HuH-7.5 (cell line): ENCODE measurements at regions not wholly inside any gene's neighbourhood (a gene's known extent, or its start where the extent isn't known, plus 50 kb on each side); places are given as distances from the start of the nearest gene placed in this dataset.
"Not testable (repeated sequence)": the region's sequence is repeated elsewhere in the genome, so short reads cannot be mapped to it uniquely, and the experiment has no call there.

Experiments used
- DNase-seq: peaks from one replicate; pipeline ENCODE4 v3.0.0; 2011; ENCODE audit warnings: low spot score

GRCh38 chr15:36406366-36406765 lies 173.1 kb upstream of the CDIN1 start:
- DNase-seq, result no peak

GRCh38 chr15:36406911-36407310 lies 172.5 kb upstream of the CDIN1 start:
- DNase-seq, result no peak

GRCh38 chr15:36407647-36408046 lies 171.8 kb upstream of the CDIN1 start:
- no peak for DNase-seq

- no peak for DNase-seq
Observed at GRCh38 chr15:36409819-36410218, 169.6 kb upstream of the CDIN1 start.

- DNase-seq, result no peak
Observed at GRCh38 chr15:36414670-36415069, 164.8 kb upstream of the CDIN1 start.

- no peak for DNase-seq
Observed at GRCh38 chr15:36415643-36416042, 163.8 kb upstream of the CDIN1 start.

GRCh38 chr15:36422631-36423030 lies 156.8 kb upstream of the CDIN1 start:
- DNase-seq, result no peak

GRCh38 chr15:36426691-36427090 lies 152.7 kb upstream of the CDIN1 start:
- DNase-seq, result no peak

- DNase-seq, result no peak
Observed at GRCh38 chr15:36428102-36428845, 151.2 kb upstream of the CDIN1 start.

GRCh38 chr15:36429707-36430106 lies 149.7 kb upstream of the CDIN1 start:
- DNase-seq, result no peak

- no peak for DNase-seq
Observed at GRCh38 chr15:36430280-36430679, 149.1 kb upstream of the CDIN1 start.

- DNase-seq, result no peak
Observed at GRCh38 chr15:36430726-36431265, 148.6 kb upstream of the CDIN1 start.

GRCh38 chr15:36432161-36432560 lies 147.3 kb upstream of the CDIN1 start:
- DNase-seq, result no peak

GRCh38 chr15:36434177-36434576 lies 145.2 kb upstream of the CDIN1 start:
- DNase-seq, result no peak

- DNase-seq, result no peak
Observed at GRCh38 chr15:36438499-36438898, 140.9 kb upstream of the CDIN1 start.

GRCh38 chr15:36447373-36447772 lies 132.1 kb upstream of the CDIN1 start:
- DNase-seq, result no peak

GRCh38 chr15:36448418-36448817 lies 131.0 kb upstream of the CDIN1 start:
- DNase-seq, result no peak

GRCh38 chr15:36449084-36449661 lies 130.3 kb upstream of the CDIN1 start:
- no peak for DNase-seq

- DNase-seq, result no peak
Observed at GRCh38 chr15:36449662-36450145, 129.7 kb upstream of the CDIN1 start.

- not testable (repeated sequence) for DNase-seq
Observed at GRCh38 chr15:36454244-36454643, 125.2 kb upstream of the CDIN1 start.

GRCh38 chr15:36458411-36458810 lies 121.0 kb upstream of the CDIN1 start:
- DNase-seq, result no peak

GRCh38 chr15:36465304-36465703 lies 114.1 kb upstream of the CDIN1 start:
- no peak for DNase-seq

GRCh38 chr15:36468746-36469145 lies 110.7 kb upstream of the CDIN1 start:
- no peak for DNase-seq
